Stimulated activated CD4-positive, alpha-beta T cell treated with anti-CD3 and anti-CD28 coated beads, Interleukin-15, amount 100 ng/mL, for 48 hours (primary cell): ENCODE measurements at regions not wholly inside any gene's neighbourhood (a gene's known extent, or its start where the extent isn't known, plus 50 kb on each side); places are given as distances from the start of the nearest gene placed in this dataset.

ENCODE experiments used
- DNase-seq, 2 donors: peaks; one replicate each; pipeline ENCODE4 v3.0.0-alpha.2; 2020; ENCODE audit warnings: low read depth in 2 of 2

DNA sequence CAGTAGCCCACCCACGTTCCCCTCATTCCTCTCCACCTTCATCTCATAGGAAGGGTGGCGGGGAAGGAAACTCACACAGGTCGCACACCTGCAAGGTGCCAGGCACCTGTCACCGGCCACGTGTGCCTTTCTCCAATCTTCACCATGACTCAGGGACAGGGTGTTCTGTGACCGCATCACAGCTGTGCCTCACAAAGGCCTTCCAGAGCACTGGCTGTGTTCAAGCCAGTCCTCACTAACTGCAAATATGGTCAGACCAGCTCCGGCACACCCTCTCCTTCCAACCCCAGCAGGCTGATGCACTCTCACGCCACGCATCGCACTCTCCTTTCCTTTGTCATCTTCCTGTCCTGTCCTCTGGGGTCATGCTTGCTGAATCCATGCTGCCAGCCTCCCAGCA, 415.9 kb downstream of the IRS2 start:
- DNase-seq, result no peak

DNA sequence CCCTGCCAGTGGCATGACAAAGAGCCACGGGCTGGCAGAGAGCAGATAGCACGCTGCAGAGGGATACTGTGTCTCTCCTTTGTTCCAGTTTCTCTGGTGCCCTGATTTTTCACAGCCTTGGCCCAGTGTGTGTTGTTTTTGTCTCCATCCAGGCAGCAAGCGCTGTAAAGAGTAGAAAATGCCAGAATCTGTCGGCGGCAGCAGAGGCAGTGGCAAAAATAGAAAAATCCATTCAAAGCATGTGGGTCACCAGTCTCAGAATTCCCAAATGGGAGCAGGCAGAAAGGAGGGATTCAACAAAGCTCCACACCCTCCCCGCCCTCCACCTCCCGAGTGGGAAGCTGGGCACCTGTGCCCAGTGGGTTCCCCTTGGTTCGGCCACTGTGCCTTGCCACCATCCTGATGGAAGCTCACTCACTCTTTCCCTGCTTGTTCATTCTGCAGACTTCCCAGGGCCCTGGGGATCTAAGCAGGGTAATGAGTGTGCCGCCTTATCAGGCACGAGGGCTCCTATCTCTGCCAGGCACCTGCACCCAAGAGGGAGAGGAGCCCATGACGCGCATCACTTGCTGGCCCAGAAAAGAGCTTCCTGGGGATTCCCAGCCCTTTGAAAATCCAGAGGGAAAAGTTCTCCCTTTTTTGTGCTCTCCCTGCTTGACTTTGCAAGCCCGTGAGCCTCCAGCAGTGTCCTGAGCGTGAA, 416.9 kb downstream of the IRS2 start:
- no peak for DNase-seq

DNA sequence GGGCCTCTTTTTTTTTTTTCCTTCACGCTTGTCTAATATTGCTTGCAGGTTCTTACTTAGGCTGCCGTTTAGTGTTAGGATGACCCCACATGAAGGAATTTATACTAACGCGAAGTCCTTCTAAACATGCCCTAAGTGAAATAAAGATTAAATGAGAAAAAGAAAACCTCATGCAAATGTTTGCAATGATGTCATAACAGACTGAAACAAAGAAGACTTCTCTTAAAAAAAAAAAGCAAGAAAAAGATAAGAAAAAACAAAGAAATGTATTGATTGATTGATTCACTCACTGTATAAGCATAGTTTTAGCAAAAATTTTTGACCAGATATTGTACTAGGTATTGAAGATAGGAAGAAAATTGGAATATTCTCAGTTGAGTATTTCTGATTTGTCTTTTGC, 418.2 kb downstream of the IRS2 start:
- DNase-seq, result no peak

DNA sequence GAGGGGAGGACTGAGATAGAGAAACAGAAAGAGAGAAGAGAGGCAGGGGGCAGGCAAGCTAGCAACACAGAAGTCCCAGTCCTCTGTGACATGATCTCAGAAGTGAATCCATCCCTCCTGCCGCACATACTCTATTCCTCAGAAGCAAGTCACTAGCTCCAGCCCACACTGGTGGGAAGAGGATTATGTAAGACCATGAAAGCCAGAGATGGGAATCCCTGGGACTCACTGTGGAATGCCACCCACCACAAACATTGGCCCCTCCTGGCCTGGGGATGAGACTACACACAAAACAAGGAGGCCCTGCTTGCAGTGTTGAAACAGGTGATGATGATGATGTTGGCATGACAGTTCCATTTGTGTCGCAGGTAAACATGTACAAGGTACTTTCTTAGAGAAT, 419.9 kb downstream of the IRS2 start:
- no peak for DNase-seq

DNA sequence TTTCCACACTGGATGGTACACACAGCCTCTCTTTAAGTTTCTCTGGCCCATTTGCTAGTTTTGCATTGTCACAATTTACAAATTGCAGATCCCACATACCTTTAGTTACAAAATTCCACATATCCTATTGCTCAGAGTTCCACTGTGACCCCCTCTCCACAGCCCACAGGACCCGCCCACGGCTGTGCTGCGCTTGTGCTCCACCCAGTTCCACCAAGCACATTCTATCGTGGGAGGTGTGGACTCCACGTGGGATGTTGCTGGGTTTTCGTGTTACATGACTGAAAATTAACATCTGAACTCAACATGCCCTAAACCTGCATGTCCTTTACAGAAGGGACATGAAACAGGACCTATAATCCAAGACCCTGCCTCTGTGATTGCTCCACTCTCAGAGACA, 423.0 kb downstream of the IRS2 start:
- DNase-seq, result no peak

DNA sequence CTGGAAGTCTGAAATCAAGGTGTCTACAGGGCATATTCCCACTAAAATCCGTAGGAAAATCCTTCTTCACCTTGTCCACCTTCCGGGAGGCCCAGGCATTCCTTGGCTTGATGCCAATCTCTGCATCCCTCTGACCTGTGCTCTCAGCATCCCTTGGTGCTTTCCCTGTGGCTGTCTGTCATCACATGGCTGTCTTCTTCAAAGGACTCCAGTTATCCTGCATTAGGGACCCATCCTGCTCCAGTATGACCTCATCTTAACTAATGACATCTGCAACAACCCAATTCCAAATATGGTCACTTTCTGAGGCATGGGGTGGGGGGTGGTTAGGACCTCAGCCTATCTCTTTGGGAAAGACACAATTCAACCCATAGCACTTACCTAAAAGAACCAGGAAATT, 423.8 kb downstream of the IRS2 start:
- no peak for DNase-seq

DNA sequence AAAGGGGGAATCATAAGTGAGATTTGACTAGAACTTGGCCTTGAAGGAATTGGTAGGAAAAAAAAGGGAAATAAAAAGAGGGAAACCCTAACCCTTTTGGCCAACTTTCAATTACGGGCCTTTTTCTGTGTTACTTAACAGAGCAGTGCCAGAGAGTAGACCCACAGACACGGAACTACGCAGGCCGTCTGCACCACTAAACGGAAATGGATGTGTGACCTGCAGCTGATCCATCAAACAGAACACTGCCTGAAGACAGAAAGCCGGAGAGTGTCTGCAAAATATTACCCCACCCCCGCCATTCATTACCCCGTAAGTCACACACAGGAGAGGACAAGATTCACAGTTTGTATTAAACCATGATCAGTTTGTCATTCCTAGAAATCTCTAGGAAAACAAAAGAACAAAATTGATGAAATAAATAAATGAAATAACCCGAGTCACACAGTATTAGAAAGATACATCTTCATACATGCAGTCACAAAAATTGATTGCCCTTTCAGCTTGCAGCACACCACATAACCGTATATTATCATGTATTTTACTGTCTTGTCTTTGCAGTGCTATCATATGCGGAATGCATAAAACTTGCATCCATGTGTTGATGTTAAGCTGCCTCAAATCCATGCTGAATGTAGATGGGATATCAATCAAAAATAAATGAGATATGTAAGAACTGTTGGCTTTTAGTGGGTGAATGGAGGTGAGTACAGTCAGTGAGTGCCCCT, 424.7 kb downstream of the IRS2 start:
- DNase-seq, result no peak

DNA sequence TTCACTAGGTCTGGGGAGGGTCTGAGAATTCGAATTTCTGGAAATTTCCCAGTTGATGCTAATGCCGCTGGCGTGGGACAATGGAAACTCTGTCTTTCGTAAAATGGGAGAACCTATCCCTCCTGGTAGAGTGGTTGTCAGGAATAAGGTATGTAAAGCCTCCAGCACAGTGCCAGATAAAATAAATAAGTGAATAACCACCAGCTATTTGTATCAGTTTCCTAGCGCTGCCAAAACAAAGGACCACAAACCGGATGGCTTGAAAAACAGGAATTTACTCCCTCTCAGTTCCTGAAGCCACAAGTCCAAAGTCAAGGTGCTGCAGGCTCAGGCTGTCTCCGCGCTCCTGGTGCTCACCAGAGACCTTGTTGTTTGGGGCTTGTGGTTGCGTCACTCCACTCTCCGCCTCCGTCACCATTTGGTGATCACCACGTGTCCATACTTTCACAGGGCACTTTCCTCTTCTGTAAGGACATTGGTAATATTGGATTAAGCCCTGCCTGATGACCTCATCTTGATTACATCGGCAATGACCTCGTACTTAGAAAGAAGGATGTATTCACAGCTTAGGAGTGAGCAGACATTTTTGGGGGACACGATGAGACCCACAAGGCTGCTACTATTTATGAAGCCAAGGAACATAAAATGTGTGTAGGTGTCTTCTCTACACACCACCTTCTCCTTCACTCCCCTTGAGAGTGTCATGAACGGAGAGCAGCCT, 428.5 kb downstream of the IRS2 start:
- DNase-seq, result no peak

DNA sequence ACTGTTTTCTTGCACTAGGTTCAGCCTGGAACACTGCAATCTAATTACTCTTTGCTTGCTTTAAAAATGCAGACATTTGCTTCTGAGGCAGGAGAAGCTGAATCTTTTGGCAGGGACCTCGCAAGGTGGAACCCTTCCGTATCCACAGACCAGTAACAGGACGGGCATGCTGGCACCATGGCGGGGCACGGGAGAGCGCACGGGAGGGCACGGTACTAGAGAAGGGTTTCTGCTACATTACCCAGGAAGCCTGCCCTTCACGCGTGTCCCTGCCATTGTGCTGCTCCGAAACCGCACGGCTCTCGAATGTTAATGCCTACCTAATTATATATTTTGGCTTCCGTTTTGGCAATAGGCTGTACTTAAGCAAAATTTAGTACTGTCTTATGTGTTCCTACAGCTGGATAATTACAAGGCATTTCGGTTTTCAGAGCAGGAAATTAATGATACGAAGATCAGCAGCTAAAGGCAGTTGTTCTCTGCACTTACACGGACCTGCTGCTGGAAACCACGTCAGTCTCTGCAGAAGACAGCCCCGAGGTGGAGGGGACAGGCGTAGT, 430.4 kb downstream of the IRS2 start:
- DNase-seq, result no peak

DNA sequence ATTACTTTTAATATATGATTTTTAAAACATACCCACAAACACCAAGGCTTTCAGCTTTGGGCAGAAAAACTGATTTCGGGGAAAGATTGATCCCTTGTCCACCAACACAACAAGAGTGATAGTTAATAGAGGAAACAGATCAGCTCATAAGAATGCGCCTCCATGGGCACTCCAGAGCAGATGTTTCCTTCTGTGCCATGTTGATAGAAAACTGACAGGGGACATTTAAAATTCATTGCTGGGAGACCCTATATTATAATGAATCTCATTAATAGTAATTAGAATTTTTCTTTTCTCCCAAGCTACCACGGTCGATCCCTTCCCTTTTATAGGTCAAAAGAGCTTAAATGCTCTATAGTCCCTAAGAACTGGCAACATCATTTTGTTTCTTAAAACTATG, 431.2 kb downstream of the IRS2 start:
- DNase-seq, result no peak

DNA sequence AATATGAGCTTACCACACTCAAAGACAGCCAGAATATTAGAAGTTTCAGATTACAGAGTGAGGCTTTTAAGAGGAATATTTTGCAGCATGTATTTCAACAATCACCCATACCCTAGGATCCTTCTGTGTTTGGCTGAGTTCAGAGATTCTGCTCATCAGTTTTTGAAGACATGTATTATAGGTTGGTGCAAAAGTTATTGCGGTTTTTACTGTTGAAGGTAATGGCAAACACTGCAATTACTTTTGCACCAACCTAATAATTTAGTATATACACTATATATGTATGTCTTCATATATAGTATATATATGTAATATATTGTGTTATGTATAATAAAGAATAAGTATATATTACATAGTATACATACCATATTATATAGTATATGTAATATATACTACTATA, 435.1 kb downstream of the IRS2 start:
- no peak for DNase-seq

DNA sequence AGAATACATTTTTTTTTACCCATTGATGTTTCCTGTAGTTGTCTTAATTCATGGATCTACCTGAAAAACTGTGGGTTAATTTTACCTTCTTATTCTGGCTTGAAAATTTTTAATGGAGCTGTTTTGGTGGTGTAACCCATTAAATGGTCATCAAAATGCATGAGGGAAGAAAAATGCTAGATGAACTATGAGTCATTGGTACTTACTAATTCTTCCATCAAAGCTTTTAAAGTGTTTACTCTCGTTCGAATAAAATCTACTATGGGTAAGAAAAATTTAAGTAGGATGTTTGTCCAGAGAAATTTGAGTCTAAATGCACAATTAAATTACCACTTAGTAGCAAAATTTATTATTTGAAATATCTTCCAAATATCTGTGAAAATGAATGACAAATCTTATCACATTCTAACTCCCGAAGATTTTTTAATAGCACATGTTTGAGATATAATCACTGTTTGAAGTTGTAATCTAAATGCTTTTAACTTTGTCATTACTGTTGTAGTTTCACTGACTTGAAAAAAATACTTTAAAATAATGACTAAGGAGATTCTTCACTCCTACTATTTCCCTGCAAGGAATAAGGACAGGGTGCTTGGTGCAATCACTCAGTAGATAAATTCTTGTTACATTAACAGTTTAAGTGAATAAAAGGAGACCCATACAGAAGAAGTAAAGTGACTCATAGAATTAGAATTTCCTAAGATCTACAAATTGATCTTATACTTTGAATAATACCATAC, 437.7 kb downstream of the IRS2 start:
- no peak for DNase-seq

DNA sequence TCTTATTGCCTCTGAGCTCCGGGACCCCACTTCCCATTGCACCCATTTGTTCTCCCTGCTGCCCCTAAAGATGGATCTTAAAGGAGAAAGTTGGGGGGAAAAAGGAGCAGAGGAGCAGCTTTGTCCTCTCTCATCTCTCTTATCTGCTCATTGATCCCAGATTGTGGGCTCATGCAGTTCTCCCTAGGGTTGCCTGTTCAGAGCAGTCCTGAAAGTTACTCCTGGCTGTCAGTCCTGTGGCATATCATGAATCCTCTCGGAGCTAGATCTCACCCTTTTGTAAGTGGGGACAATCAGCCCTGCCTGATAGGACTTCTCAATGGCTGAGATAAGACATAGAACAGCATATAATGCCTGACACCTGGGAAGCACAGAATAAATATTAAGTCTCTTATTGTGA, 440.3 kb downstream of the IRS2 start:
- DNase-seq, result no peak

DNA sequence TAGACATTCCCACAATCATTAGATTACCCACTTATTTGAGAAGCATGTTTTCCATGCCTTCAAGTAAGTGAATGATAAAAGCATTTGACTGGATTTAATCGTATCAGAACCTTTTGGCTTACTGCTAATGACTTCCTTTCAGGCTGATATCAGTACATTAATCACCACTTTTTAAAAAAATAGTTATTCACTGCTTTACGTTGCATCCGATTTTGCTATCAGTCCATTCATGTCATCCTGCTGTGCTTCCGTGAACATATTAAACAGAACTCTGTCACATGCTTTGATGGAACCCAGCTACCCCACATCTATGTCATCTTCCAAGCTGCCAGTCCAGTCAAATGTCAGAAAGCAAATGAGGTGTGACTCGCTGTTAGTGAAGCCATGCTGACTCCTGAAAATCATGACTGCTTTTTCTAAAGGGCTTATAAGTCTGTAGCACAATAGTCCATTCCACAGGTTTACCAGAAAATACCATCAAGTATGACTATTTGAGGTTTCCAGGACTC, 440.9 kb downstream of the IRS2 start:
- DNase-seq, result no peak

DNA sequence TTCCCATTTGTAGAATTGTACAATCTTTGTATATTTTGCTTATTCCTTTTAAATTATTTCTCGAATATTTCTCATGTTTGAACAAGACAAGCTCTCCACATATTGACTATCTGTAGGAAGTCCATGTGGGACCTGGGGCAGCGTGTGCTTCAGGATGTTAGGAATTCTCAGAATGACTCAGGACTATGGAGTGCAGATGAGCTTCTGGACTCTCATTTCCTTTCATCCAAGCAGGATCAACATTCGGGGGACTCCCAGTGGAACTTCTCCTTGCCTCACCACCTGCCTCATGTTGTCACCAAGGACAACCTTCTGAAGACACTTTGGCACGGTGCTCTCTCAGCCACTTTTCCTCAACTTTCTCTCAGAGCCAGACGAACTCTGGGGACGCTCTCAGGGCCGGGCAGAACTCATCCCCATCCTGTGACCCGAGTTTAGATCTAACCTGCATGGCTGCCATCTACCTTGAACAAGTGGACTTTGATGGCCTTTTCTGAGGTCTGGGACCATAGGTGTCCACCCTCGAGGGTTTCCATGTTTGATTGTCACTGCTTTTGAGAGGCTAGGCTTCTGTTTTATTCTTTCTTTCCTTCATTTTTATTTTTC, 441.7 kb downstream of the IRS2 start:
- no peak for DNase-seq

DNA sequence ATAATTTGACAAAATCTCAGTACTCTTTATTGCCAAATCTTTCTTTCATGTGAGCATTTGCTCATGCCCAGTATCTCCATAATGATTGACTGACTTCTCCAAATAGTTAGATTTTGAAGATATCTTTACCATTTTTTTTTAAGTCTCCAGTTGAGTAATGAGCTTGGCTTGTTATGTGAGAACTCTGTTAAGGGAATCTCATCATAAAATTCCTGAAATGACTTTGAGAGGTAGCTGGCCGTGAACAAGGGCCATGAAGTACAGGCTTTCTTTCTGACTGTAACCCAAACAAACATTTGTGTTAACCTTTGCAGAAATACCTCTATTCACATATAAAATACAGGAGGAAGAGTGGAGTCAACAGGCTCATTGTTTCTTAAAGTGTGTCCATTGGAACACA, 449.7 kb downstream of the IRS2 start:
- no peak for DNase-seq

DNA sequence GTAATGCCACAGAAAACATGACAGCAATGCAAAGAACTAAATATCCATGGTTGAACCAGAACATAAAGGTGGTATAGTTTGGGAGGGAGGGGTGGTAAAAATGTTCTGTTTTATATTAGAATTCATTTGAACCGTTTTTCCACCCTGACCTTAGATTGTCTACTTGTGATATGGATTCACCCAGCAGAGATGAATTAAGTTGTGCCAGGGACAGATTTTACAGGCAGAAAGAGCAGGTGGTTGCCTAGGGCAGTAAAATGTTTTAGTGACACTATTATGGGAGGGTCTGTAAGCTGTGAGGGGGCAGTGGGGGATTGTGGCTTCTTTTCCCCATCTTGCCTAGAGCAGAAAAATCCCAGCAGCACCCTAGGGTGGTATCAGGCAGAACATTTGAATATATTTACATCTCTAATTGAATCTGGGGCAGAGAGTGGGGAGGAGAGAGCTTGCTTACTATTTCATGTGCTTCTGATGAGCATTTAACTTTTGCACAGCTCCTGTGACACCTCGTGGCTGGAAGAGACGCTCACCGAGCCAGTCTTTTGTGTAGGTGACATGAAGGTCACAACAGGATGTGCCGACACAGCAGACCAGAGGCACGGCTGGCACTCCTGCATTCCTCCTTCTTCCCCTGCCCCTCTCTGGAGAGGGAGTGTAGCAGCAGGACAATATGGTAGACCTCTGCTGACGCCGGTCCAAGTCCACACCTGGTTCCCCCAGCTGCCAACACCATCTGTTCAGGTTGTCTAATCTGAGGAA, 452.3 kb downstream of the IRS2 start:
- no peak for DNase-seq

DNA sequence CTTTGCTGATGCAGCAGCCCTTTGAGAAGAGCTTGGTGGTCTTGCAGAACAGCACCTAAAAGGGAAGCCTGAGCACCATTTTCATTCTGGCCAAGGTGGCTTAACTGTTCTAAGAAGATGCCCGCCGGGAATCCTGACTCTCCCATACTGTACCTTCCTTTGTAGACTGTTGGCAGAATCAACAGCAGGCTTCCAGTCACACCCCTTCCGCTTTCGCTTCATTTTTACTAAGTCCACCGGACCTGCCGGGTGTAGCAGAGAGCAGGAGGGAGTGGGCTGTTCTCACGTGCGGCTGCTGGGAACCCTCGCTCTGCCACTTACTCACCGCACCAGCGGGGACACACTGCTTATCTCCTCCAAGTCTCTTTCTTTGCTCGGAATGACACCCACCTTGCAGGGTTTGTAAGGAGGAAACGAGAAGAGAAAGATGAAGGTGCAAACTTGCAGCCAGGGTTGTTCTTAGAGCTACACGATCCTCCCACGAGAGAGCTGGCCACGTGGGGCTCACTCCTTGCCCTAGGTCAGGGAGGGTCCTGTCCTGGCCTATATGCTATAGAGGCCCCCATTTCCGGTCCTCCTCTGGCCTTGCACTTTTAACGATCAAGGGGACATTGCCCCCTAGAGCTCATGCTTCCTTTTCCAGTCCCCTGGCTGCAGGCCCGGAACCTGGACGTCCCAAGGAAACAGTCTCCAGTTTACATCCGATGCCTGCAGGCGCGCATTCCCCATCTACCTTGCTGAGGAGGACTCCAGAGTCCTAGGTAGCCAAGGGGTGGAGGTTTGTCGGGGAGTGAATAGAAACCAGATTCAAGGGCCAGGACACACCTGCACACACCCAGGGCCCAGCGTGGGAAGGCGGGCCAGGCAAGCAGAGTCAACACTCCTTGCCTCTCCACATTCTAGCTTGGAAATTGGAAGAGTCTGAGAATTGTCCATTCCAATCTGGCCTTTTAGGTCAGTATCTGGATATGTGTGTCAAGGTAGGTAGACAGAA, 453.6 kb downstream of the IRS2 start:
- no peak for DNase-seq

DNA sequence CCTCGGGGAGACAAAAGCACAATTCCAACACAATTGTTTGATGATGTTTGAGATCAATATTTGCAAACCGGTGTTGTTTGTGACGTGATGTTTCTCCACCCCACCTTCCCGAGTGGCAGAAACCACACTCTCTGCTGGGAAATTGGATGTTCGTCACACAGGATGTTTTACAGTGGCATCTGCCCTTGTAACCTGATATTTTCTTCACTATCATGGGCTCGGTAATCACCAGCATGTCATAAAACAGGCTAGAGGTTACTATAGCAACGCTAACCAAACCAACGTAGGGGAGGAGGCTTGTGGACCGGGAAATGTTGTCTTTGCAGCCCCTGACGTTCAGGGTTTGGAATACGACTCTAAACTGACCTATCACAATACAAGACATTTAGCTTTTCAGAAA, 454.5 kb downstream of the IRS2 start:
- no peak for DNase-seq
